ENCODE measurements at regions not wholly inside any gene's neighbourhood (a gene's known extent, or its start where the extent isn't known, plus 50 kb on each side); places are given as distances from the start of the nearest gene placed in this dataset.

DNA sequence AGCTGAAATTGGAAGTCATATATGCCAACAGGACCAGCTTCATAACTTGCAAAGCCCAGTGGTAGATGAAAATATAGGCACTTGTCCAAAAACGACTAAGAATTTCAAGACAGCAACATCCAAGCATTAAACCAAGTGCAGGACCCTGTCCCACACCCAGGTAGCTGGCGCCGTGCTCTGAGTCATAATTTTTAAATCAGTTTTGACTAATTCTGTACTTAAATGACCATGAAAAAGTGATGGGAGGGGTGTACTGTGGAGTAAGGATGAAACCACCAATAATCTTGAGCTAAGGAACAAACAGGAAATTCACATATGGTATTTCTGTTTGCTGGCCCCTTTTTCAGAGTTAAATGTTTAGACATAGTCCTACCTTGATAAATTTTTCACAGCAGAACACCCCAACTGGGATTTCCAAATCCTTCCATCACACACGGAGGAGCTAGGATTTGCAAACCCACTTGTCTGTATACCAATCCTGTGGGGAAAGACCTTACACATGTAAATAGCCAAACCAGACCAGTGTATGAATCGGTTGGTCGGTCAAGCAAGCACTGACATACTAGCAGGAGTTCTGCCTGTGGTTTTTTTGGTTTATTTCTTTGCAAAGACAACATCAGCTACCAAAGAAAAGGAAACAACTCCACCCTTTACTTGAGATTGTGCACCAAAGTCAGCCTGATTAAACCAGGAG lies 235.7 kb upstream of the RAB4A start:
- no peak overlapping the region for H3K4me3 ChIP-seq
- TF ChIP-seq, protein P1, sequence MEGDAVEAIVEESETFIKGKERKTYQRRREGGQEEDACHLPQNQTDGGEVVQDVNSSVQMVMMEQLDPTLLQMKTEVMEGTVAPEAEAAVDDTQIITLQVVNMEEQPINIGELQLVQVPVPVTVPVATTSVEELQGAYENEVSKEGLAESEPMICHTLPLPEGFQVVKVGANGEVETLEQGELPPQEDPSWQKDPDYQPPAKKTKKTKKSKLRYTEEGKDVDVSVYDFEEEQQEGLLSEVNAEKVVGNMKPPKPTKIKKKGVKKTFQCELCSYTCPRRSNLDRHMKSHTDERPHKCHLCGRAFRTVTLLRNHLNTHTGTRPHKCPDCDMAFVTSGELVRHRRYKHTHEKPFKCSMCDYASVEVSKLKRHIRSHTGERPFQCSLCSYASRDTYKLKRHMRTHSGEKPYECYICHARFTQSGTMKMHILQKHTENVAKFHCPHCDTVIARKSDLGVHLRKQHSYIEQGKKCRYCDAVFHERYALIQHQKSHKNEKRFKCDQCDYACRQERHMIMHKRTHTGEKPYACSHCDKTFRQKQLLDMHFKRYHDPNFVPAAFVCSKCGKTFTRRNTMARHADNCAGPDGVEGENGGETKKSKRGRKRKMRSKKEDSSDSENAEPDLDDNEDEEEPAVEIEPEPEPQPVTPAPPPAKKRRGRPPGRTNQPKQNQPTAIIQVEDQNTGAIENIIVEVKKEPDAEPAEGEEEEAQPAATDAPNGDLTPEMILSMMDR (IDR thresholded peaks at IDR 0.05 in 4 of 5, conservative IDR thresholded peaks at IDR 0.05 in 1 of 5) = no peak
- no peak for TF ChIP-seq POLR2A (IDR thresholded peaks at IDR 0.05)
- intact Hi-C loops (cut with DNase I; ENCODE audit: low total_unique reads) (no loop called here), in situ Hi-C loops (cut with MboI; ENCODE audit: low sequenced_read_pairs in 4 of 4) (no loop called here)
- no peak overlapping the region for H3K27ac ChIP-seq
- H3K27me3 ChIP-seq = peaks cover 0 to 2% (median 0%) of the 10 kb centered on the region in 3 donors
- ATAC-seq (no peak), DNase-seq (no peak)
- no peaks in the 10 kb centered on the region for H3K4me1 ChIP-seq
- H3K36me3 ChIP-seq = no peaks in the 10 kb centered on the region
- H3K9me3 ChIP-seq = no peaks in the 10 kb centered on the region

GRCh38 chr1:229035748-229036082 lies 235.2 kb upstream of the RAB4A start:
- TF ChIP-seq POLR2A (IDR thresholded peaks at IDR 0.05) = no peak
- TF ChIP-seq, protein P1 (IDR thresholded peaks at IDR 0.05 in 4 of 5, conservative IDR thresholded peaks at IDR 0.05 in 1 of 5) = no peak
- Histone ChIP-seq H3K4me3 (no peak overlapping the region), H3K4me1 (no peaks in the 10 kb centered on the region), H3K27ac (no peak overlapping the region), H3K27me3 (peaks cover 0 to 2% (median 0%) of the 10 kb centered on the region in 3 donors), H3K9me3 (no peaks in the 10 kb centered on the region), H3K36me3 (no peaks in the 10 kb centered on the region)
- in situ Hi-C loops (cut with MboI; ENCODE audit: low sequenced_read_pairs in 4 of 4) (no loop called here), intact Hi-C loops (cut with DNase I; ENCODE audit: low total_unique reads) (no loop called here)
- DNase-seq = no peak
- ATAC-seq = no peak

- intact Hi-C loops (cut with DNase I; ENCODE audit: low total_unique reads) (no loop called here), in situ Hi-C loops (cut with MboI; ENCODE audit: low sequenced_read_pairs in 4 of 4) (no loop called here)
- ATAC-seq (no peak), DNase-seq (no peak)
- no peak for TF ChIP-seq POLR2A (IDR thresholded peaks at IDR 0.05)
- TF ChIP-seq, protein P1 (IDR thresholded peaks at IDR 0.05 in 4 of 5, conservative IDR thresholded peaks at IDR 0.05 in 1 of 5) = no peak
- Histone ChIP-seq H3K9me3 (no peaks in the 10 kb centered on the region), H3K27ac (no peak overlapping the region), H3K36me3 (no peaks in the 10 kb centered on the region), H3K4me3 (no peak overlapping the region), H3K27me3 (peaks cover 0 to 9% (median 0%) of the 10 kb centered on the region in 3 donors), H3K4me1 (no peaks in the 10 kb centered on the region)
These were observed 233.0 kb upstream of the RAB4A start for GRCh38 chr1:229037806-229038405.

GRCh38 chr1:229040630-229041358 lies 230.1 kb upstream of the RAB4A start:
- Histone ChIP-seq H3K4me1 (no peaks in the 10 kb centered on the region), H3K27me3 (peaks cover 0 to 9% (median 0%) of the 10 kb centered on the region in 3 donors), H3K27ac (no peak overlapping the region), H3K36me3 (no peaks in the 10 kb centered on the region), H3K9me3 (no peaks in the 10 kb centered on the region), H3K4me3 (no peak overlapping the region)
- ATAC-seq (no peak), DNase-seq (no peak)
- TF ChIP-seq, protein P1 (IDR thresholded peaks at IDR 0.05 in 4 of 5, conservative IDR thresholded peaks at IDR 0.05 in 1 of 5) = no peak
- no peak for TF ChIP-seq POLR2A (IDR thresholded peaks at IDR 0.05)
- in situ Hi-C loops (cut with MboI; ENCODE audit: low sequenced_read_pairs in 4 of 4) (no loop called here), intact Hi-C loops (cut with DNase I; ENCODE audit: low total_unique reads) (no loop called here)

Data from gastrocnemius medialis (tissue), 4 donors.